ENCODE measurements at regions not wholly inside any gene's neighbourhood (a gene's known extent, or its start where the extent isn't known, plus 50 kb on each side); places are given as distances from the start of the nearest gene placed in this dataset.
"Not testable (repeated sequence)": the region's sequence is repeated elsewhere in the genome, so short reads cannot be mapped to it uniquely, and the experiment has no call there.

GRCh38 chr16:29273298-29274054 is 133.0 kb downstream of the NPIPB11 start (continued):
- peak; percentile 57; the same call in 1 of the 2 replicates for TF ChIP-seq TOE1 (IDR thresholded peaks at IDR 0.05; ENCODE audit: borderline replicate concordance)
- not testable (repeated sequence) for TF ChIP-seq TOE1 (CRISPR knock-in tag; IDR thresholded peaks at IDR 0.05; ENCODE audit: borderline replicate concordance, low read depth); MYBL2 (CRISPR knock-in tag; IDR thresholded peaks at IDR 0.05; ENCODE audit: borderline replicate concordance)
- peak; percentile 83; the same call in 1 of the 2 replicates for TF ChIP-seq HLTF (IDR thresholded peaks at IDR 0.05)
- TF ChIP-seq SUPT5H (IDR thresholded peaks at IDR 0.05): 0 out of 2 replicates have a peak, but pooled peaks have one; percentile 27
- TF ChIP-seq PHB2 (IDR thresholded peaks at IDR 0.05; ENCODE audit: low read depth): peak; percentile 47; the same call in 1 of the 2 replicates
- peak; percentile 59 for TF ChIP-seq ARHGAP35 (IDR thresholded peaks at IDR 0.05; ENCODE audit: partially characterized antibody)
- peak; percentile 97 for TF ChIP-seq FOSL1 (tag; conservative IDR thresholded peaks at IDR 0.05)
- peak; percentile 55; the same call in 1 of the 2 replicates for TF ChIP-seq MYBL2 (IDR thresholded peaks at IDR 0.05; ENCODE audit: low read depth)
- TF ChIP-seq HBP1 (CRISPR knock-in tag; IDR thresholded peaks at IDR 0.05): peak; percentile 67; the same call in 1 of the 2 replicates
- TF ChIP-seq ZNF318 (IDR thresholded peaks at IDR 0.05; ENCODE audit: borderline replicate concordance in 1 of 2, low read depth in 1 of 2): peak in 1 of 2 experiments; percentile 98; a peak in 2 of 4 replicates
- TF ChIP-seq ELF4 (CRISPR knock-in tag; IDR thresholded peaks at IDR 0.05): peak; percentile 10; the same call in 1 of the 2 replicates
- 0 out of 2 replicates have a peak, but pooled peaks have one; percentile 30 for TF ChIP-seq ZBTB5 (IDR thresholded peaks at IDR 0.05)
- peak; percentile 76 for TF ChIP-seq HDAC2 (IDR thresholded peaks at IDR 0.05)
- TF ChIP-seq EHMT2 (IDR thresholded peaks at IDR 0.05): peak; percentile 80; the same call in 1 of the 2 replicates
- TF ChIP-seq NFIC (IDR thresholded peaks at IDR 0.05): peak; percentile 33
- peak; percentile 74 for TF ChIP-seq SMARCE1 (IDR thresholded peaks at IDR 0.05)
- peak; percentile 12; the same call in 1 of the 2 replicates for TF ChIP-seq SP1 (CRISPR knock-in tag; IDR thresholded peaks at IDR 0.05)

Data from K562 (cell line).